Liver (tissue), 3 donors: ENCODE measurements at regions not wholly inside any gene's neighbourhood (a gene's known extent, or its start where the extent isn't known, plus 50 kb on each side); places are given as distances from the start of the nearest gene placed in this dataset.

Source experiments
- ATF3 ChIP-seq: IDR thresholded peaks from 2 replicates; pipeline ENCODE4 v1.6.1; 2016; ENCODE audit warnings: antibody characterized with exemption
- CTCF ChIP-seq: fragments of 150-350 bp; IDR thresholded peaks from 2 replicates; pipeline ENCODE4 v1.5.1; 2017; ENCODE audit warnings: improper control_type of control experiment, low read depth, low read length; ENCODE audit not compliant: missing input control
- GABPA ChIP-seq, 2 donors: IDR thresholded peaks in 1 of 2; conservative IDR thresholded peaks in 1 of 2; 2 replicates each; pipeline ENCODE4 v1.6.1; 2016; ENCODE audit warnings: antibody characterized with exemption in 2 of 2, mild to moderate bottlenecking in 1 of 2, moderate library complexity in 1 of 2
- HNF4A ChIP-seq, 2 donors: conservative IDR thresholded peaks; 2 replicates each; pipeline ENCODE4 v1.6.1; 2016; ENCODE audit warnings: antibody characterized with exemption in 2 of 2, mild to moderate bottlenecking in 2 of 2
- RAD21 ChIP-seq, 2 donors: IDR thresholded peaks; 2 replicates each; pipeline ENCODE4 v1.6.1; 2016; ENCODE audit warnings: antibody characterized with exemption in 2 of 2, mild to moderate bottlenecking in 2 of 2
- REST ChIP-seq: IDR thresholded peaks from 2 replicates; pipeline ENCODE4 v1.6.1; 2016; ENCODE audit warnings: antibody characterized with exemption, mild to moderate bottlenecking
- YY1 ChIP-seq: IDR thresholded peaks from 2 replicates; pipeline ENCODE4 v1.6.1; 2016; ENCODE audit warnings: antibody characterized with exemption, mild to moderate bottlenecking
- donor health status: healthy.
- donor health status: healthy.

- TF ChIP-seq CTCF (no peak), RAD21 (IDR thresholded peaks at IDR 0.05) (no peak), ATF3 (no peak), REST (no peak), HNF4A (conservative IDR thresholded peaks at IDR 0.05) (no peak), YY1 (no peak), GABPA (IDR thresholded peaks at IDR 0.05 in 1 of 2, conservative IDR thresholded peaks at IDR 0.05 in 1 of 2) (no peak)
Measured at GRCh38 chr13:103903790-103904189, 837.6 kb upstream of the SLC10A2 start.
